ENCODE measurements at regions not wholly inside any gene's neighbourhood (a gene's known extent, or its start where the extent isn't known, plus 50 kb on each side); places are given as distances from the start of the nearest gene placed in this dataset.
"Not testable (repeated sequence)": the region's sequence is repeated elsewhere in the genome, so short reads cannot be mapped to it uniquely, and the experiment has no call there.

DNA sequence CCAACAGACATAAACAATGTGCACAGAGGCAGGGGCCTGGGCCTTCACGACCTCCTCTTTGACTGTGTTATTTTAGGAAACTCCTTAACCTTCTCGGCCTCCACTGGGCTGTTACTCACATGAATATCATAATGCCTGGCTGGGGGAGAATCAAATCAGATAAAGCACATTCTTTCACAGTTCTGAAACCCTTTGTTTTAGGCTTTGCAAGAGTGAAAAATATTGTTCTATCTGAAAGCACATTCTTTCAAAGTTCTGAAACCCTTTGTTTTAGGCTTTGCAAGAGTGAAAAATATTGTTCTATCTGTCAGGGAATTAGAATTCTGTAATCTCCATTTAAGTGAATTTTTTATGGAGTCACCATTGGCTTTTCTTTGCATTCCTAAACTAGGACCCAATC, 50.7 kb upstream of the SYNDIG1 start:
- CTCF ChIA-PET = no interaction called here
- no peak for DNase-seq
- Mint-ChIP-seq H3K9me3 (peaks cover 13% of the 10 kb centered on the region), H3K4me1 (no peaks in the 10 kb centered on the region), H3K4me3 (no peak overlapping the region), H3K27ac (no peak overlapping the region), H3K27me3 (no peaks in the 10 kb centered on the region), H3K36me3 (ENCODE audit: low read depth) (no peaks in the 10 kb centered on the region)
- POLR2A ChIA-PET = no interaction called here

DNA sequence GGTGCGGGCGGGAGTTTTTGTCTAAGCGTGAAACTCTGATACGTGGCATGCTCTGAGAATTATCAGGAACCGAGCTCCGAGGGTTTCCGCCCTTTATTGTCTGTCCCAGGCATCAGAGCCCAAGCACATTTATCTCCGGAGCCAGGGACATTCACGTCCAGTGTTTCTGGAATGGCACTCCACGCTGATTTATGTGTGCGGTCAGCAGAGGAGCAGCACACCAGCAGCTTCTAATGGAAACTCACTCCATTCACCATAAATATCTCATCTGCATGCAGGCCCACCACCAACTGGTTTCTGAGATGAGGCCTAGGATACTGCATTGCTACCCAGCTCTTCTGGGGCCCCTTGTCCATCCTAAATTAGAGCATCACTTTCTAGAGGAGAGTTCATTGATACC, 51.9 kb upstream of the SYNDIG1 start:
- Mint-ChIP-seq H3K9me3 (peaks cover 13% of the 10 kb centered on the region), H3K4me3 (no peak overlapping the region), H3K36me3 (ENCODE audit: low read depth) (no peaks in the 10 kb centered on the region), H3K27me3 (no peaks in the 10 kb centered on the region), H3K4me1 (no peaks in the 10 kb centered on the region), H3K27ac (no peak overlapping the region)
- ChIA-PET POLR2A (no interaction called here), CTCF (no interaction called here)
- no peak for DNase-seq

DNA sequence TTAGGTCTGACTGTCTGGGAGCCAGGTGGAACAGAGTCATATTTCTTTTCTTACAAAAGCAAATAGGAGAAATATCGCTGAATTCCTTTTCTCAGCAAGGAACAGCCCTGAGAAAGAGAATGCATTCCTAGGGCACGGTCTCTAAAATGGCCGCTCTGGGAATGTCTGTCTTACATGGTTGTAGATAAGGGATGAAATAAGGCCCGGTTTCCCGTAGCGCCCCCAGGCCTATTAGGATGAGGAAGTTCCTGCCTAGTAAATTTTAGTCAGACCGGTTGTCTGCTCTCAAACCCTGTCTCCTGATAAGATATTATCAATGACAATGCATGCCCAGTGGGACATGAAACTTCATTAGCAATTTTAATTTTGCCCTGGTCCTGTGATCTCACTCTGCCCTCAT, 54.0 kb upstream of the SYNDIG1 start:
- H3K9me3 Mint-ChIP-seq = peaks cover 13% of the 10 kb centered on the region
- H3K36me3 Mint-ChIP-seq (ENCODE audit: low read depth); H3K4me3 Mint-ChIP-seq; H3K27ac Mint-ChIP-seq; POLR2A ChIA-PET; H3K27me3 Mint-ChIP-seq; CTCF ChIA-PET; DNase-seq; H3K4me1 Mint-ChIP-seq: not testable (repeated sequence)

DNA sequence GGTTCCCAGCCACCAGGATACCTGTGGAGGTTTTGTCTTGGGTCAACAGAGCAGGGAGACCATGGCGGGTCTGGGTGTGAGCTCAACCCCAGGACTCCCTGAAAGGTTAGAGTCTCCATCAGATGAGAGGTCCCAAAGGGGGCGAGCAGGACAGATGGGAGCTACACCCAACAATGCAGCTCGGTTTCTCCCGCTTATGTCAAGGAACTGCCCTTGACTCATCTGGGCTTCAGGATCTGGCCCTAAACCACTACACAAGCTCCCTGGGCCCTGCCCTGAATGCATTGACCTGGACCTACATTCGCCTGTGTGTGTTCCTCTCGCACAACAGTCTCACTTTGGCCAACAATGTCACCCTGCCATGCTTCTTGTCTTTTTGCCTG, 57.6 kb upstream of the SYNDIG1 start:
- CTCF ChIA-PET = no interaction called here
- POLR2A ChIA-PET = no interaction called here
- no peaks in the 10 kb centered on the region for H3K36me3 Mint-ChIP-seq (ENCODE audit: low read depth)
- peaks cover 2% of the 10 kb centered on the region for H3K4me1 Mint-ChIP-seq
- H3K27ac Mint-ChIP-seq = no peak overlapping the region
- no peaks in the 10 kb centered on the region for H3K27me3 Mint-ChIP-seq
- no peak for DNase-seq
- peaks cover 11% of the 10 kb centered on the region for H3K9me3 Mint-ChIP-seq
- H3K4me3 Mint-ChIP-seq = no peak overlapping the region

DNA sequence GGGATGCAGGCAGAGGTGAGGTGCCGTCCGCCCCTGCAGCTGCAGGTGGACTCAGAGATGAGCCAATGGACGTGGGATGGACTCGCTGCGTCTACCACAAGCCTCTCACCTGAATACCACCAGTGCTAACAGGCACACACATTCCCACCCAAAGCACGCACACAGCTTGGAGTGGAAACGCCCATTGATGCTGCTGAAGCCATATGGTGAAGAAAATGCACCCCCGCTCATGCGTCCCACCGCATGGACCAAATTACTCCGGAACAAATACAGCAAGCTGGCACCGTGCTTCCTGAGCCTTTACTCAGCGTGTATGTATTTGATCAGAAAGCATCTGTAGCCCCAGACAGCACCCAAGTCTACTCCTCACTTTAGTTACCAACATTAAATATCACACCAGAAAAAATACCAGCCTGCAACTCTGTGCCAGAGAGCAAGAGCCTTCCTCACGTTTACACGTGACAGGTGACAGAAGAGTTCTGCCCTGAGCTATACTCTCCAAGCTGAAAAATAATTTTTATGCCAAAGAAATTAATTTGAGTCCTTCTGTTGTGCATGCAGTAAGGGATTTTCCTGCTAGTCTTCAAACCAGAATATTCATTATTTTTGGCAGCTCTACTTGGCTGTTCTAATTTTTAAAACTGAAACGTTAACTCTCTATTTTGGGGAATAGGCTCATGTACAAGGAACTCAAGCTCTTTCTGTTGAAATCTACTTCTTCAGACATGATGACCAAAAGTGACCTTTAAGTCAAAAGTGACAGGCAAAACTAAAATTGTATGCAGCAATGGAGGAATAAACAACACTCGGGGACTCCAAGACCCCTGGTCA, 58.2 kb upstream of the SYNDIG1 start:
- no peak overlapping the region for H3K27ac Mint-ChIP-seq
- no peak overlapping the region for H3K4me3 Mint-ChIP-seq
- POLR2A ChIA-PET = no interaction called here

DNA sequence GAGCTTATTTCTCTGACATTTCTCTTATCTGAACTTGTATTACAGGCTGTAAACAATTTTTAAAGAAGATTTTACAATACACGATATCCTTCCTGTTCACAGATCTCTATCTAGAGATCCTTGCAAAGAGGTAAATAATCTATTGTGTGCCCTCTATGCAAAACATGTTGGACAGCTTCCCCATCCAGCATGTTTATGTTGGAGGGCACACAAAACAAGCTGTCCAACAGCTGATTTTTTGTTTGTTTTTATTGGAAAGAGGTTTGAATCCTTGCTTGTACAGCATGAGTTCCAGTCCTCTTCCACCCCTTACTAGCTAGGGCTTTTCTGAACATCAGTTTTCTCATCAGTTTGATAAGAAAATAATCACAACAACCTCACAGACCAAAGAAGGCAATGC, 62.3 kb upstream of the SYNDIG1 start:
- DNase-seq = no peak
- H3K4me3 Mint-ChIP-seq = no peak overlapping the region
- H3K27ac Mint-ChIP-seq = no peak overlapping the region
- no peaks in the 10 kb centered on the region for H3K36me3 Mint-ChIP-seq (ENCODE audit: low read depth)
- peaks cover 6% of the 10 kb centered on the region for H3K4me1 Mint-ChIP-seq
- ChIA-PET CTCF (no interaction called here), POLR2A (no interaction called here)
- no peaks in the 10 kb centered on the region for H3K9me3 Mint-ChIP-seq
- peaks cover 1% of the 10 kb centered on the region for H3K27me3 Mint-ChIP-seq

More for the DNA sequence above, 58.2 kb upstream of the SYNDIG1 start:
- CTCF ChIA-PET = no interaction called here
- H3K9me3 Mint-ChIP-seq = peaks cover 10% of the 10 kb centered on the region
- peaks cover 6% of the 10 kb centered on the region for H3K4me1 Mint-ChIP-seq
- H3K27me3 Mint-ChIP-seq = no peaks in the 10 kb centered on the region
- no peaks in the 10 kb centered on the region for H3K36me3 Mint-ChIP-seq (ENCODE audit: low read depth)
- DNase-seq = no peak

DNA sequence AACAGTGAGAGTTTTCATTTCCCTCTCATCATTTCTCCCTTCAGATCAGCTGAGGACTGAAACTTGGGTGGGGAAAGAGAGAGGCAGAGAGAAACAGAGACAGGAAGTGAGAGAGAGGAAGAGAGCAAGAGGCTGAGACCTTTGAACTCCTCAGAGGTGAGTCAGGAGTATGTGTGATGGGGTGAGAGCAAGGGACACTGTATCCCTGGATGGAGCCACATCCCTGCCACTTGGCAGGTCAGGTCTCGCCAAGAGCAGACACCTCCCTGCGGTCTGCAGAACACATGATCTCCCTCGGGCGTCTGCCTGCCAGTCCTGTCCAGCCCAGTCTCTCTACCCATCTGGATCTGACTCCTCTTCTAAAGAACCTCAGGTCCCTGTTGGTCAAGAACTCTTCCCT, 62.7 kb upstream of the SYNDIG1 start:
- Mint-ChIP-seq H3K27me3 (peaks cover 1% of the 10 kb centered on the region), H3K27ac (no peak overlapping the region), H3K9me3 (no peaks in the 10 kb centered on the region), H3K36me3 (ENCODE audit: low read depth) (no peaks in the 10 kb centered on the region), H3K4me1 (peaks cover 6% of the 10 kb centered on the region), H3K4me3 (no peak overlapping the region)
- ChIA-PET CTCF (no interaction called here), POLR2A (no interaction called here)
- DNase-seq = no peak

DNA sequence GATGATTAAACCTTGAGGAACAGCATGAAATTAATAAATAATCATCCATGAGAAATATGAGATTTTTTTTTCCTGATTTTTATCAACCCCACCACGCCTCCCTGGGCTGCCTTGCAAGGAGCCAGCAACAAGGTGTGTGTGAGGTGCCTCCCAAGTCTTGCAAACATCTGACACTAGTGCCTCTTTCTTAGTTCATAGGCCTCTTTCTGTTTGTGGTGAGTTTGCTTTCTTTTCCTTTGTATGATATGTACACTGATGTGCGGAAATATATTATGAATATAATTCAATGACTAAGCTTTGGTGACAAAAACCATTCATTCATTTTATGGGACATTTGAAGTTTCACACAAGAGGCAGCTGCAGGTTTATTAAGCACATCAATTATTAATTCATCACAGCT, 63.2 kb upstream of the SYNDIG1 start:
- H3K27ac Mint-ChIP-seq = no peak overlapping the region
- peaks cover 6% of the 10 kb centered on the region for H3K4me1 Mint-ChIP-seq
- H3K4me3 Mint-ChIP-seq = no peak overlapping the region
- no peaks in the 10 kb centered on the region for H3K9me3 Mint-ChIP-seq
- DNase-seq = no peak
- POLR2A ChIA-PET = no interaction called here
- CTCF ChIA-PET = no interaction called here
- no peaks in the 10 kb centered on the region for H3K36me3 Mint-ChIP-seq (ENCODE audit: low read depth)
- H3K27me3 Mint-ChIP-seq = peaks cover 1% of the 10 kb centered on the region

DNA sequence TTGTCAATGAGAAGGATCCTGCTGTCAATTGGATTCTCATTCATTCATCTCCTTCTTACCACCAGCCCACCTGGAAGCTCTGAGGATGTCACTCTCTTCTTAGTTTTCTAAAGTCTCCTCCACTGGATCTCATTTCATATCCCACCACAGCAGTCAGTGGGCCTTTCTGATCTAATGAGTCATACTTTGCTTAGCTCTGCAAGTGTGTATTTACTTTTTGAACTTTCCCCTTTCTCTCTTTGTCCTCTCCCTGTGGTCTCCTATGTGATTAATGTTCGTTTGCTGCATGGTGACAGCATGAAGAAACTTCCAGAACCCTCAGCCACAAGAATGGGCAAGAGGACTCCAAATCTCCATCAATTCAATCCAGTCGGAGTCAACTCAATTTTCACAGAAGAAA, 63.6 kb upstream of the SYNDIG1 start:
- CTCF ChIA-PET = no interaction called here
- no peaks in the 10 kb centered on the region for H3K36me3 Mint-ChIP-seq (ENCODE audit: low read depth)
- POLR2A ChIA-PET = no interaction called here

DNA sequence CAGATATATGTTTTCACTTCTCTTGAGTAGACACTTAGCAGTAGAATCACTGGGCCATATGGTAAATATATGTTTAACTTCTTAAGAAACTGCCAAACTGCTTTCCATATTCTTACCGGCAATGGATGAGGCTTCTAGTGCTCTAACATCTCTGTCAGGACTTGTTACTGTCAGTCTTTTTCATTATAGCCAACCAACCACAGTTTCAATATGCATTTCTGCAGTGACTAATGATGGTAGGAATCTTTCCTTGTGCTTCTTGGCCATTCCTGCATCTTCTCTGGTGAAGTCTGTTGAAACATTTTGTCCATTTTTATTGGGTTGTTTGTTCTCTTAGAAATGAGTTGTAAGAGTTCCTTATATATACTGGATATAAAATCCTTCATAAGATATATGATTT, 66.0 kb upstream of the SYNDIG1 start:
- peaks cover 6% of the 10 kb centered on the region for H3K4me1 Mint-ChIP-seq
- peaks cover 6% of the 10 kb centered on the region for H3K27me3 Mint-ChIP-seq
- POLR2A ChIA-PET = no interaction called here
- H3K4me3 Mint-ChIP-seq = no peak overlapping the region
- no peaks in the 10 kb centered on the region for H3K9me3 Mint-ChIP-seq
- DNase-seq = no peak
- H3K27ac Mint-ChIP-seq = no peak overlapping the region
- H3K36me3 Mint-ChIP-seq (ENCODE audit: low read depth) = no peaks in the 10 kb centered on the region
- CTCF ChIA-PET = no interaction called here

More for the DNA sequence above, 63.6 kb upstream of the SYNDIG1 start:
- H3K4me1 Mint-ChIP-seq = peaks cover 6% of the 10 kb centered on the region
- peaks cover 1% of the 10 kb centered on the region for H3K27me3 Mint-ChIP-seq
- no peak for DNase-seq
- H3K9me3 Mint-ChIP-seq = no peaks in the 10 kb centered on the region
- no peak overlapping the region for H3K4me3 Mint-ChIP-seq
- no peak overlapping the region for H3K27ac Mint-ChIP-seq

DNA sequence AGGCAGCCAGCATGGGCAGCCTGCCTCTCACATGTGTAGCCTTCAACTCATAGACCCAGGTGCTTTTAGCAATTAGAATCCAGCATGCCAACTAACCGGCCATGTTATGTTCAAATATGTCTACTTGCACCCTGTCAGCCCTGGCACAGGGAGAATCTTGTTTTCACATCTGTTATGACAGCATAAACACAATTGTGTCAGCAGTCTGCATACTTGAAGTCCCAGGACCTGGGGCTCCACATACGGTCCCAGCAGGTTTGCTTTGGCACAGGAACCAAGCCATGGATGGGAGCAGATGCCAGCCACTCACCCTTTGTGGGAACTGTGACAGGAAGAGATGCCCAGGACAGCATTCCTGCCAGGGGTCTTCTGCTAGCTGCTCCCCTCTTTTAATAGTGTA, 67.2 kb upstream of the SYNDIG1 start:
- no peak overlapping the region for H3K27ac Mint-ChIP-seq
- DNase-seq = no peak
- no peaks in the 10 kb centered on the region for H3K9me3 Mint-ChIP-seq
- H3K4me1 Mint-ChIP-seq = peaks cover 6% of the 10 kb centered on the region
- H3K36me3 Mint-ChIP-seq (ENCODE audit: low read depth) = no peaks in the 10 kb centered on the region
- peaks cover 9% of the 10 kb centered on the region for H3K27me3 Mint-ChIP-seq
- POLR2A ChIA-PET = no interaction called here
- CTCF ChIA-PET = no interaction called here
- no peak overlapping the region for H3K4me3 Mint-ChIP-seq

DNA sequence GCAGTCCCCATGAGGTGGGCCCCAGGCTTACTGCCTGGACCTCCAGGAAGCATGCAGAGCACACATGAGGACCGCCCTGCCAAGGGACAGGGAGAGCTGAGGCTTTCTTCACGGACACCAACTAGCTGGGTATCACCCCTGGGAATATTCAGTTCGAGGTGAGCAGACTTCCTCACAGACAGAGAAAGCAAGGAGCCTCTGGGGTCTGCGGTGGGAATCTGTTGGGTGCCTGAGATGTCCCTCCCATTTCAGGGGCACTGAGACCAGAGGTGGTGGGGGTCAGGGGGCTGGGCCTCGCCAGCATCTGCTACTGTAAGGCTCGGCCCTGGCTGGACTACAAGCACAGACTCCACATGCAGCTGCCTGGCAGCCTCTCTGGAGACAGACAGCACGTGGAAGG, 74.3 kb upstream of the SYNDIG1 start:
- peaks cover 7% of the 10 kb centered on the region for H3K27me3 Mint-ChIP-seq
- H3K9me3 Mint-ChIP-seq = no peaks in the 10 kb centered on the region
- DNase-seq = no peak
- H3K4me3 Mint-ChIP-seq = no peak overlapping the region
- CTCF ChIA-PET = no interaction called here
- peaks cover 2% of the 10 kb centered on the region for H3K4me1 Mint-ChIP-seq
- POLR2A ChIA-PET = no interaction called here
- H3K36me3 Mint-ChIP-seq (ENCODE audit: low read depth) = no peaks in the 10 kb centered on the region
- no peak overlapping the region for H3K27ac Mint-ChIP-seq

DNA sequence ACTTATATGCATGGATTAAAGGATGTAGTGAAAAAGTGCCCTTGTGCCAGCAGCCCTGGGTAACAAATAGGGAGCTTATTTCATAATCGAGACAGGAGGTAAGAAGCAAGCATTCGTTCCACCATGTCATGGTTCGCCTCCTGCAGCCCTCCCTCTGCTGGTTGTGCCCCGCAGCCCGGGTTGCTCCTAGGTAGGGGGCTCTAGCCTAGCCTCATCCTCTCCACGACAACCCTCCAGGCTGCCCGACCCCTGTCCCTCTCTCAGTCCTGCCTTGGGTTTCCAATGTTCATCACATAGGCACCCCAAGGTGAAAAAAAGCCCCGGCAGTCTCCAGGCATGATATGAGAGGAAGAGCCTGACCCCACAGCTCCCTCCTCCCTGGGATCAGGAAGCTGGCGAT, 75.5 kb upstream of the SYNDIG1 start:
- Mint-ChIP-seq H3K4me1 (peaks cover 7% of the 10 kb centered on the region), H3K27me3 (peaks cover 3% of the 10 kb centered on the region), H3K9me3 (no peaks in the 10 kb centered on the region), H3K27ac (no peak overlapping the region), H3K36me3 (ENCODE audit: low read depth) (no peaks in the 10 kb centered on the region), H3K4me3 (no peak overlapping the region)
- ChIA-PET POLR2A (no interaction called here), CTCF (no interaction called here)
- no peak for DNase-seq

DNA sequence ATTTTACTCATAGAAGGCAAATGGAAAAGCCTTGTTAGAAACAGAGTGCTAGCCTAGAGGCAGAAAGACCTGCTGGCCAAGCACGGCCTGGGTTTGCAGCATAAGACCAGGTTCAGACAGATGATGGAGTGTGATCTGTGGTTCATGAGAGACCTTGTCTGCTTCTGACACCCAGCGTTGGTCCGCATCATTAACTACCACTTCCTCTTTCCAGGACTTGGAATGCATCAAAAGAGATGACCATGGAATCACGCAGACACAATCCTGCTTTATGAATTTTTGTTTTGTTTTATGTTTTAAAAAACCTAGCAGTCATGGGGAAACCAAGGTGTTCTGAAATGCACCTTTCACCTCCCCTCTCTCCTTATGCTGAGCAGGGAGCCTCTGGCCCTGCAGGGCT, 76.8 kb upstream of the SYNDIG1 start:
- POLR2A ChIA-PET = no interaction called here
- Mint-ChIP-seq H3K4me3 (no peak overlapping the region), H3K27me3 (no peaks in the 10 kb centered on the region), H3K4me1 (peaks cover 7% of the 10 kb centered on the region), H3K36me3 (ENCODE audit: low read depth) (no peaks in the 10 kb centered on the region), H3K9me3 (no peaks in the 10 kb centered on the region), H3K27ac (no peak overlapping the region)
- CTCF ChIA-PET = no interaction called here
- no peak for DNase-seq

DNA sequence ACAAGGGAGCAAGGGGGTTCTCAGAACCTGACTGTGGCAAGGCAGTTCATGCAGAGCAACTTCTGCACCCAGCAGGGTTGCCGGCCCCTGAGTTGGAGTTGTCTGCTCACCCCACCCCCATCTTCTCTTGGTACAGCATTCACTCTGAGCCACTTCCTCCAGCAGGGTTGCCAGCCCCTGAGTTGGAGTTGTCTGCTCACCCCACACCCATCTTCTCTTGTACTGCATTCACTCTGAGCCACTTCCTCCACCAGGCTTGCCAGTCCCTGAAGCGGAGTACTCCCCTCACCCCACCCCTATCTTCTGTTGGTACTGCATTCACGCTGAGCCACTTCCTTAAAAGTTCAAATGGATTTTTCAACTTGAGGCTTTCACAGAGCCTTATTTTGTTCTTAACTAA, 79.7 kb upstream of the SYNDIG1 start:
- Mint-ChIP-seq H3K4me1 (peaks cover 7% of the 10 kb centered on the region), H3K9me3 (no peaks in the 10 kb centered on the region), H3K27me3 (no peaks in the 10 kb centered on the region), H3K36me3 (ENCODE audit: low read depth) (no peaks in the 10 kb centered on the region), H3K4me3 (no peak overlapping the region), H3K27ac (no peak overlapping the region)
- CTCF ChIA-PET = no interaction called here
- DNase-seq = no peak
- POLR2A ChIA-PET = no interaction called here

All from activated CD4-positive, alpha-beta memory T cell treated with anti-CD3 and anti-CD28 coated beads, Interleukin-2, amount 10 ng/mL, durations not matched to agents 7 days and 5 days (primary cell).